OCI-LY3 (cell line): ENCODE measurements at regions not wholly inside any gene's neighbourhood (a gene's known extent, or its start where the extent isn't known, plus 50 kb on each side); places are given as distances from the start of the nearest gene placed in this dataset.

ENCODE experiments used
- H2AFZ ChIP-seq: fragments of 200-600, 300-600 bp; shearing (Covaris generic); 2 replicates; pipeline ENCODE4 v1.6.0; 2014; ENCODE audit warnings: antibody characterized with exemption, low read depth, low read length
- H3K27ac ChIP-seq: fragments of 200-600, 300-600 bp; sonication (generic); 2 replicates; pipeline ENCODE4 v1.5.1; 2014; ENCODE audit warnings: mild to moderate bottlenecking, low read length, moderate library complexity, mixed read lengths
- H3K27me3 ChIP-seq: fragments of 200-600, 300-600 bp; sonication (generic); 2 replicates; pipeline ENCODE4 v1.6.1; 2014; ENCODE audit warnings: low read depth, low read length, mixed read lengths
- H3K36me3 ChIP-seq: fragments of 200-600, 300-600 bp; sonication (generic); replicated peaks from 2 replicates; pipeline ENCODE3; 2014; ENCODE audit warnings: low read depth, low read length, mixed read lengths
- H3K4me1 ChIP-seq: fragments of 300-600, 200-600 bp; sonication (generic); 2 replicates; pipeline ENCODE4 v1.6.1; 2014; ENCODE audit warnings: low read length, mixed read lengths
- H3K4me2 ChIP-seq: fragments of 200-600, 300-600 bp; sonication (generic); 2 replicates; pipeline ENCODE4 v1.6.1; 2014; ENCODE audit warnings: low read length, mixed read lengths
- H3K4me3 ChIP-seq: fragments of 300-600, 200-600 bp; sonication (generic); 2 replicates; pipeline ENCODE4 v1.5.1; 2014; ENCODE audit warnings: antibody characterized with exemption, mild to moderate bottlenecking, low read length, moderate library complexity
- H3K79me2 ChIP-seq: fragments of 300-600, 200-600 bp; shearing (Covaris generic); 2 replicates; pipeline ENCODE4 v1.6.1; 2014; ENCODE audit warnings: mild to moderate bottlenecking, low read length, mixed read lengths
- H3K9ac ChIP-seq: fragments of 300-600, 200-600 bp; shearing (Covaris generic); 2 replicates; pipeline ENCODE4 v1.6.0; 2014; ENCODE audit warnings: mild to moderate bottlenecking, low read length, moderate library complexity
- H3K9me3 ChIP-seq: fragments of 200-600, 300-600 bp; shearing (Covaris generic); 2 replicates; pipeline ENCODE4 v1.6.1; 2014; ENCODE audit warnings: low read length, mixed read lengths; ENCODE audit not compliant: insufficient read depth
- H4K20me1 ChIP-seq: fragments of 200-600, 300-600 bp; sonication (generic); 2 replicates; pipeline ENCODE4 v1.6.1; 2016; ENCODE audit warnings: low read length, mixed read lengths; ENCODE audit not compliant: insufficient read depth
- EZH2phosphoT487 ChIP-seq: fragments of 200-600 bp; shearing (Covaris generic); IDR thresholded peaks from 2 replicates; pipeline ENCODE4 v1.6.1; 2018; ENCODE audit warnings: antibody characterized with exemption, mixed run types, low read depth
- TF ChIP-seq, protein P1 (sequence below): fragments of 200-600, 300-600 bp; sonication (generic); IDR thresholded peaks from 2 replicates; pipeline ENCODE4 v1.5.1; 2014; ENCODE audit warnings: antibody characterized with exemption, low read length, low read depth

DNA sequence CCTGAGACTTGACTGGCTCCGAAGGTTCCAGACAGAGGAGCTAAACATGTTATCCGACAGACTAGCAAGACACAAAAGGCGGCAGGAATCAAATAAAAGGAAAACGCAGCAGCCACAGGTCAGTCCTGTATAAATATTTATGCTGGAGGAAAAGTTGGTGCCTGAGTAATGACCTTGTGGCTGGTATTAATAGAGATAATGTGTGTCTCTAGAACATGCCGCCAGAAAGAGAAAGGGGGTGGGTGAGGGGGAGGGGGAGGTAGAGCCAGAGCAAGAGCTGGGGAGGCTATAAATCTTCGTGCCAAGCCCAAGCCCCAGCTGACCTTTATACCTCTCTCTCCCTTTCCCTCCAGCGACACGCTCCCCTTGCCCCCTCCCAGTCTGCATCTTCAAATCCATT, 590.4 kb downstream of the MED13L start:
- H4K20me1 ChIP-seq, result no peaks in the 10 kb centered on the region
- no peaks in the 10 kb centered on the region for H3K9me3 ChIP-seq
- no peaks in the 10 kb centered on the region for H3K36me3 ChIP-seq
- H3K4me2 ChIP-seq, result no peak overlapping the region
- no peak overlapping the region for H3K9ac ChIP-seq
- H2AFZ ChIP-seq, result no peak overlapping the region
- H3K4me3 ChIP-seq, result no peak overlapping the region
- peaks cover 8% of the 10 kb centered on the region; the same call in 1 of the 2 replicates for H3K27me3 ChIP-seq
- TF ChIP-seq, protein P1, sequence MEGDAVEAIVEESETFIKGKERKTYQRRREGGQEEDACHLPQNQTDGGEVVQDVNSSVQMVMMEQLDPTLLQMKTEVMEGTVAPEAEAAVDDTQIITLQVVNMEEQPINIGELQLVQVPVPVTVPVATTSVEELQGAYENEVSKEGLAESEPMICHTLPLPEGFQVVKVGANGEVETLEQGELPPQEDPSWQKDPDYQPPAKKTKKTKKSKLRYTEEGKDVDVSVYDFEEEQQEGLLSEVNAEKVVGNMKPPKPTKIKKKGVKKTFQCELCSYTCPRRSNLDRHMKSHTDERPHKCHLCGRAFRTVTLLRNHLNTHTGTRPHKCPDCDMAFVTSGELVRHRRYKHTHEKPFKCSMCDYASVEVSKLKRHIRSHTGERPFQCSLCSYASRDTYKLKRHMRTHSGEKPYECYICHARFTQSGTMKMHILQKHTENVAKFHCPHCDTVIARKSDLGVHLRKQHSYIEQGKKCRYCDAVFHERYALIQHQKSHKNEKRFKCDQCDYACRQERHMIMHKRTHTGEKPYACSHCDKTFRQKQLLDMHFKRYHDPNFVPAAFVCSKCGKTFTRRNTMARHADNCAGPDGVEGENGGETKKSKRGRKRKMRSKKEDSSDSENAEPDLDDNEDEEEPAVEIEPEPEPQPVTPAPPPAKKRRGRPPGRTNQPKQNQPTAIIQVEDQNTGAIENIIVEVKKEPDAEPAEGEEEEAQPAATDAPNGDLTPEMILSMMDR, result no peak
- no peak for TF ChIP-seq EZH2phosphoT487
- no peaks in the 10 kb centered on the region for H3K79me2 ChIP-seq
- H3K4me1 ChIP-seq, result no peaks in the 10 kb centered on the region
- no peak overlapping the region for H3K27ac ChIP-seq

DNA sequence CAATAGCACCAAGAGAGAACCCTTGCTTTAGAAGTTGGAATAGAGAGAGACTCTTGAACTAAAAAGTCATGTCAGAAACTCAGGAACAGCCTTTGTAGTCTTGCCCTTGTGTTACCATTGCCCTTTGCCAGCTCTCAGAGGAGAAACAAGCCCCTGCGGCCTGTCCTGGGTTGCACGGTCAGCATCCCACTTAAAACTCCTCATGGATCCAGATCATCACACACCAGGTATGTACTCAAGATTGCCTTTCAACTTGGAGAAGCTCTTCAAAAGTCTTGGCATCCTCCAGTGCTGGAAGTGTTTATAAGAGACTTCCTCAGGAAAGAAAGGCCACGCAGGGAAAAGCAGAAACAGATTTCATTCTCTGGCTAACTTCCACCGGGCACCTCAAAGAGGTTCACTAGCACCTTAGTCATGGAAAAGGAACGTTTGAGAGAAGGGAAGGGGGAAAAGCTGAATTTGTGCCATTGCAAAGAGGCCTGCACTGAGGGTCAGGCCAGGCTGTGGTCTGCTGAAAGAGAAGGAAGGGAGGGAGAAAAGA, 594.2 kb downstream of the MED13L start:
- H3K4me2 ChIP-seq, result no peak overlapping the region
- no peaks in the 10 kb centered on the region for H3K36me3 ChIP-seq
- no peak overlapping the region for H3K9ac ChIP-seq
- no peaks in the 10 kb centered on the region for H4K20me1 ChIP-seq
- no peaks in the 10 kb centered on the region for H3K79me2 ChIP-seq
- peaks cover 2% of the 10 kb centered on the region; the same call in 1 of the 2 replicates for H3K27me3 ChIP-seq
- H3K4me3 ChIP-seq, result no peak overlapping the region
- no peaks in the 10 kb centered on the region for H3K9me3 ChIP-seq
- H2AFZ ChIP-seq, result no peak overlapping the region
- TF ChIP-seq EZH2phosphoT487, result no peak
- TF ChIP-seq, protein P1, result no peak
- no peak overlapping the region for H3K27ac ChIP-seq
- H3K4me1 ChIP-seq, result no peaks in the 10 kb centered on the region

DNA sequence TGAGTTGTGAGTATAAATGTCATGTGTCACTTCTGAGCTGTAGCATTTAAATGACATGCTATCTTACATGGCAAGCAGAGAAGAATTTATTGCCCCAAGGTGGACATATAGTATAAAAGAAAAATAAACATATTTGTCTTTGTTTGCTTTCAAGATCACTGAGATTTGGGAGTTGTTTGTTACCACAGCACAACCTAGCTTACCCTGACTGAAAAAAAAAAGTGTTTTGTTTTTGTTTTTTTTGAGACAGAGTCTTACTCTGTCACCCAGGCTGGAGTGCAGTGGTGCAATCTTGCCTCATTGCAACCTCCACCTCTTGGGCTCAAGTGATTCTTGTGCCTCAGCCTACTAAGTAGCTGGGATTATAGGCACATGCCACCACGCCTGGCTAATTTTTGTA, 596.5 kb downstream of the MED13L start:
- no peaks in the 10 kb centered on the region for H3K4me1 ChIP-seq
- no peak overlapping the region for H3K4me3 ChIP-seq
- H2AFZ ChIP-seq, result no peak overlapping the region
- H3K9me3 ChIP-seq, result no peaks in the 10 kb centered on the region
- no peaks in the 10 kb centered on the region for H3K27me3 ChIP-seq
- no peaks in the 10 kb centered on the region for H3K36me3 ChIP-seq
- H3K9ac ChIP-seq, result no peak overlapping the region
- H3K27ac ChIP-seq, result no peak overlapping the region
- no peak for TF ChIP-seq EZH2phosphoT487
- TF ChIP-seq, protein P1, result no peak
- H3K79me2 ChIP-seq, result no peaks in the 10 kb centered on the region
- no peak overlapping the region for H3K4me2 ChIP-seq
- H4K20me1 ChIP-seq, result no peaks in the 10 kb centered on the region

GRCh38 chr12:115672506-115673080, 604.9 kb downstream of the MED13L start:
- H3K4me2 ChIP-seq, result no peak overlapping the region
- no peaks in the 10 kb centered on the region for H3K79me2 ChIP-seq
- no peaks in the 10 kb centered on the region for H4K20me1 ChIP-seq
- H3K4me3 ChIP-seq, result no peak overlapping the region
- TF ChIP-seq EZH2phosphoT487, result no peak
- TF ChIP-seq, protein P1, result no peak
- H3K4me1 ChIP-seq, result no peaks in the 10 kb centered on the region
- H3K9me3 ChIP-seq, result no peaks in the 10 kb centered on the region
- no peak overlapping the region for H3K9ac ChIP-seq
- no peak overlapping the region for H3K27ac ChIP-seq
- no peaks in the 10 kb centered on the region for H3K36me3 ChIP-seq
- no peaks in the 10 kb centered on the region; the same call in 1 of the 2 replicates for H3K27me3 ChIP-seq
- no peak overlapping the region for H2AFZ ChIP-seq
